LNCAP (cell line): ENCODE measurements at regions not wholly inside any gene's neighbourhood (a gene's known extent, or its start where the extent isn't known, plus 50 kb on each side); places are given as distances from the start of the nearest gene placed in this dataset.

Experiments used
- CTCF ChIP-seq: fragments of 450-650 bp; IDR thresholded peaks from 2 replicates; pipeline ENCODE4 v1.5.1; 2017; ENCODE audit warnings: mild to moderate bottlenecking

GRCh38 chr10:4407783-4408182 is 418.2 kb upstream of the AKR1E2 start:
- TF ChIP-seq CTCF = no peak

- TF ChIP-seq CTCF = no peak
Measured at GRCh38 chr10:4405828-4406227, 420.2 kb upstream of the AKR1E2 start.

- no peak for TF ChIP-seq CTCF
Measured at GRCh38 chr10:4403638-4404252, 422.3 kb upstream of the AKR1E2 start.

GRCh38 chr10:4399556-4399955 is 426.5 kb upstream of the AKR1E2 start:
- TF ChIP-seq CTCF = no peak

GRCh38 chr10:4398602-4399001 is 427.4 kb upstream of the AKR1E2 start:
- TF ChIP-seq CTCF = no peak

GRCh38 chr10:4397337-4397736 is 428.7 kb upstream of the AKR1E2 start:
- no peak for TF ChIP-seq CTCF

- TF ChIP-seq CTCF = no peak
Measured at GRCh38 chr10:4396401-4397283, 429.4 kb upstream of the AKR1E2 start.
